Left lobe of liver (tissue), 2 donors: ENCODE measurements at regions not wholly inside any gene's neighbourhood (a gene's known extent, or its start where the extent isn't known, plus 50 kb on each side); places are given as distances from the start of the nearest gene placed in this dataset.
"Not testable (repeated sequence)": the region's sequence is repeated elsewhere in the genome, so short reads cannot be mapped to it uniquely, and the experiment has no call there.

Experiments used
- ATAC-seq: fragments of 200-7000 bp; cut with Tn5 transposase; one replicate; pipeline ENCODE4 v1.9.1; 2020; ENCODE audit warnings: mild to moderate bottlenecking, moderate library complexity
- DNase-seq: peaks from one replicate; pipeline ENCODE4 v3.0.0-alpha.2; 2020; ENCODE audit warnings: low spot score
- donor health status: DM: no; HTN: no; CAD: no; lungs with moderate emphysema.
- donor health status: DM: no; HTN: yes; CAD: no.

- DNase-seq (no peak), ATAC-seq (no peak)
These were observed 155.8 kb downstream of the URI1 start for GRCh38 chr19:30097746-30098280.

- ATAC-seq: no peak
These were observed 160.2 kb downstream of the URI1 start for GRCh38 chr19:30102239-30102638.

GRCh38 chr19:30102666-30103065 is 160.6 kb downstream of the URI1 start:
- ATAC-seq: no peak
- DNase-seq: no peak

More at GRCh38 chr19:30102239-30102638, 160.2 kb downstream of the URI1 start:
- DNase-seq: no peak

GRCh38 chr19:30103981-30104380 is 161.9 kb downstream of the URI1 start:
- ATAC-seq (no peak), DNase-seq (no peak)

GRCh38 chr19:30105316-30105715 is 163.3 kb downstream of the URI1 start:
- ATAC-seq (no peak), DNase-seq (no peak)

- no peak for ATAC-seq
- no peak for DNase-seq
These were observed 163.7 kb downstream of the URI1 start for GRCh38 chr19:30105727-30106126.

- DNase-seq: no peak
- ATAC-seq: no peak
These were observed 164.5 kb downstream of the URI1 start for GRCh38 chr19:30106417-30107095.

- ATAC-seq (no peak), DNase-seq (no peak)
These were observed 165.2 kb downstream of the URI1 start for GRCh38 chr19:30107251-30107650.

GRCh38 chr19:30109565-30109964 is 167.5 kb downstream of the URI1 start:
- no peak for ATAC-seq
- no peak for DNase-seq

- no peak for DNase-seq
These were observed 169.2 kb downstream of the URI1 start for GRCh38 chr19:30111021-30111855.

GRCh38 chr19:30112171-30112570 is 170.1 kb downstream of the URI1 start:
- DNase-seq (no peak), ATAC-seq (no peak)

More at GRCh38 chr19:30111021-30111855, 169.2 kb downstream of the URI1 start:
- no peak for ATAC-seq

- DNase-seq (no peak), ATAC-seq (no peak)
These were observed 170.6 kb downstream of the URI1 start for GRCh38 chr19:30112666-30113065.

GRCh38 chr19:30113186-30113585 is 171.1 kb downstream of the URI1 start:
- ATAC-seq (no peak), DNase-seq (no peak)

GRCh38 chr19:30114095-30114494 is 172.1 kb downstream of the URI1 start:
- not testable (repeated sequence) for DNase-seq, ATAC-seq

GRCh38 chr19:30115947-30116346 is 173.9 kb downstream of the URI1 start:
- ATAC-seq: no peak

GRCh38 chr19:30116530-30116929 is 174.5 kb downstream of the URI1 start:
- ATAC-seq: no peak
- no peak for DNase-seq

More at GRCh38 chr19:30115947-30116346, 173.9 kb downstream of the URI1 start:
- DNase-seq: no peak

GRCh38 chr19:30116984-30117555 is 175.0 kb downstream of the URI1 start:
- DNase-seq: no peak
- no peak for ATAC-seq

- no peak for ATAC-seq
- DNase-seq: no peak
These were observed 175.7 kb downstream of the URI1 start for GRCh38 chr19:30117636-30118145.

- DNase-seq: no peak
- ATAC-seq: no peak
These were observed 176.2 kb downstream of the URI1 start for GRCh38 chr19:30118221-30118620.

- no peak for ATAC-seq
- no peak for DNase-seq
These were observed 176.7 kb downstream of the URI1 start for GRCh38 chr19:30118760-30119159.

- ATAC-seq: no peak
- DNase-seq: no peak
These were observed 177.3 kb downstream of the URI1 start for GRCh38 chr19:30119180-30119908.
